ENCODE measurements at regions not wholly inside any gene's neighbourhood (a gene's known extent, or its start where the extent isn't known, plus 50 kb on each side); places are given as distances from the start of the nearest gene placed in this dataset.

DNA sequence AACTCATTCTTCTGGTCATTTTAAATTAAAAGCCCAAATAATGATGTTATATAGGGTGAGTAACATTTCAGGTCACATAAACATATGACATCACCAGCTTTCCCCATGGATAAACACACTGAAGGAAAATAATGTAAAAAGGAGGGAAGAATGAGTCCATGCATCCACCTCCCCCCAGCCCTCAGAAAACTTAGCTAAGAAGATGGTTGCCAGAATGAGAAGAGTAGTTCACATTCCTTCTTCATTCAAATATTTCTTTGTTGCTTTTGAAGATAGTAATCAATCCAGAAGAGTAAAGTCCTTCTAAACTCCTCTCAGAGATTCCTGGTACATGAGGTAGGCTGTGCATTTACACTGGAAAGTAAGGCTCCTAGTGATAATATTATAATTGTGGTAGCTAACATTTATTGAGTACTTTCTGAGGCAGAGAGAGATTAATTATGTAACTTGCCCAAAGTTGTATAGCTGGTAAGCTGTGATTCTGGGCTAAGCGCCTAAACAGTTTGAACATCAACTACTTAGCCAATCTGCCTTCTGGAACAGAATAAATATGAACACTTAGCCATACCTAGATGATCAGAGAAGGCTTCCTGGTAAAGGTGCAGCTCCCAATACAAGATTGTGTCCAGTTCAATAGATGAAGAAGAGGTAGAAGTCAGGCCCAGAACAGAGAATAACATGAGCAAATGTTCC lies 256.7 kb upstream of the FN1 start (continued):
- TF ChIP-seq, protein P1, sequence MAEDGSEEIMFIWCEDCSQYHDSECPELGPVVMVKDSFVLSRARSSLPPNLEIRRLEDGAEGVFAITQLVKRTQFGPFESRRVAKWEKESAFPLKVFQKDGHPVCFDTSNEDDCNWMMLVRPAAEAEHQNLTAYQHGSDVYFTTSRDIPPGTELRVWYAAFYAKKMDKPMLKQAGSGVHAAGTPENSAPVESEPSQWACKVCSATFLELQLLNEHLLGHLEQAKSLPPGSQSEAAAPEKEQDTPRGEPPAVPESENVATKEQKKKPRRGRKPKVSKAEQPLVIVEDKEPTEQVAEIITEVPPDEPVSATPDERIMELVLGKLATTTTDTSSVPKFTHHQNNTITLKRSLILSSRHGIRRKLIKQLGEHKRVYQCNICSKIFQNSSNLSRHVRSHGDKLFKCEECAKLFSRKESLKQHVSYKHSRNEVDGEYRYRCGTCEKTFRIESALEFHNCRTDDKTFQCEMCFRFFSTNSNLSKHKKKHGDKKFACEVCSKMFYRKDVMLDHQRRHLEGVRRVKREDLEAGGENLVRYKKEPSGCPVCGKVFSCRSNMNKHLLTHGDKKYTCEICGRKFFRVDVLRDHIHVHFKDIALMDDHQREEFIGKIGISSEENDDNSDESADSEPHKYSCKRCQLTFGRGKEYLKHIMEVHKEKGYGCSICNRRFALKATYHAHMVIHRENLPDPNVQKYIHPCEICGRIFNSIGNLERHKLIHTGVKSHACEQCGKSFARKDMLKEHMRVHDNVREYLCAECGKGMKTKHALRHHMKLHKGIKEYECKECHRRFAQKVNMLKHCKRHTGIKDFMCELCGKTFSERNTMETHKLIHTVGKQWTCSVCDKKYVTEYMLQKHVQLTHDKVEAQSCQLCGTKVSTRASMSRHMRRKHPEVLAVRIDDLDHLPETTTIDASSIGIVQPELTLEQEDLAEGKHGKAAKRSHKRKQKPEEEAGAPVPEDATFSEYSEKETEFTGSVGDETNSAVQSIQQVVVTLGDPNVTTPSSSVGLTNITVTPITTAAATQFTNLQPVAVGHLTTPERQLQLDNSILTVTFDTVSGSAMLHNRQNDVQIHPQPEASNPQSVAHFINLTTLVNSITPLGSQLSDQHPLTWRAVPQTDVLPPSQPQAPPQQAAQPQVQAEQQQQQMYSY (CRISPR knock-in tag; IDR thresholded peaks at IDR 0.05), result no peak
- peak; percentile 70; the same call in 1 of the 2 replicates for TF ChIP-seq HMG20A (CRISPR knock-in tag; IDR thresholded peaks at IDR 0.05; ENCODE audit: borderline replicate concordance)
- TF ChIP-seq ZNF749 (CRISPR knock-in tag; IDR thresholded peaks at IDR 0.05; ENCODE audit: borderline replicate concordance), result no peak
- no peak for TF ChIP-seq ZBTB7B (CRISPR knock-in tag; IDR thresholded peaks at IDR 0.05)
- TF ChIP-seq KDM5B (CRISPR knock-in tag; IDR thresholded peaks at IDR 0.05; ENCODE audit: borderline replicate concordance), result no peak
- TF ChIP-seq NCOR1 (IDR thresholded peaks at IDR 0.05; ENCODE audit: borderline replicate concordance, low read length), result peak; percentile 61; the same call in 1 of the 2 replicates
- no peak for TF ChIP-seq SNRNP70 (IDR thresholded peaks at IDR 0.05; ENCODE audit: low read depth, low read length)
- no peak for TF ChIP-seq MED8 (CRISPR knock-in tag; IDR thresholded peaks at IDR 0.05; ENCODE audit: insufficient replicate concordance)
- 0 out of 2 replicates have a peak, but pooled peaks have one; percentile 23 for TF ChIP-seq FOSL2 (CRISPR knock-in tag; IDR thresholded peaks at IDR 0.05)
- TF ChIP-seq THAP11 (CRISPR knock-in tag; IDR thresholded peaks at IDR 0.05), result no peak
- no peak for TF ChIP-seq SRF (IDR thresholded peaks at IDR 0.05; ENCODE audit: low read depth, low read length)
- no peak for TF ChIP-seq DR1 (CRISPR knock-in tag; IDR thresholded peaks at IDR 0.05)
- TF ChIP-seq NCOA2 (CRISPR knock-in tag; IDR thresholded peaks at IDR 0.05), result peak; percentile 58; the same call in 1 of the 2 replicates
- TF ChIP-seq, protein P2, sequence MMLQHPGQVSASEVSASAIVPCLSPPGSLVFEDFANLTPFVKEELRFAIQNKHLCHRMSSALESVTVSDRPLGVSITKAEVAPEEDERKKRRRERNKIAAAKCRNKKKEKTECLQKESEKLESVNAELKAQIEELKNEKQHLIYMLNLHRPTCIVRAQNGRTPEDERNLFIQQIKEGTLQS (CRISPR knock-in tag; IDR thresholded peaks at IDR 0.05), result peak; percentile 17; the same call in 1 of the 2 replicates
- TF ChIP-seq ZNF550 (CRISPR knock-in tag; IDR thresholded peaks at IDR 0.05; ENCODE audit: borderline replicate concordance), result no peak
- peak; percentile 83 for TF ChIP-seq NFIC (IDR thresholded peaks at IDR 0.05; ENCODE audit: low read length)
- TF ChIP-seq BCL6 (CRISPR knock-in tag; IDR thresholded peaks at IDR 0.05), result peak; percentile 51; the same call in 1 of the 2 replicates
- TF ChIP-seq ESRRA (CRISPR knock-in tag; IDR thresholded peaks at IDR 0.05; ENCODE audit: low read depth), result no peak
- TF ChIP-seq CENPT (CRISPR knock-in tag; IDR thresholded peaks at IDR 0.05; ENCODE audit: low read depth), result no peak
- TF ChIP-seq, protein P3, sequence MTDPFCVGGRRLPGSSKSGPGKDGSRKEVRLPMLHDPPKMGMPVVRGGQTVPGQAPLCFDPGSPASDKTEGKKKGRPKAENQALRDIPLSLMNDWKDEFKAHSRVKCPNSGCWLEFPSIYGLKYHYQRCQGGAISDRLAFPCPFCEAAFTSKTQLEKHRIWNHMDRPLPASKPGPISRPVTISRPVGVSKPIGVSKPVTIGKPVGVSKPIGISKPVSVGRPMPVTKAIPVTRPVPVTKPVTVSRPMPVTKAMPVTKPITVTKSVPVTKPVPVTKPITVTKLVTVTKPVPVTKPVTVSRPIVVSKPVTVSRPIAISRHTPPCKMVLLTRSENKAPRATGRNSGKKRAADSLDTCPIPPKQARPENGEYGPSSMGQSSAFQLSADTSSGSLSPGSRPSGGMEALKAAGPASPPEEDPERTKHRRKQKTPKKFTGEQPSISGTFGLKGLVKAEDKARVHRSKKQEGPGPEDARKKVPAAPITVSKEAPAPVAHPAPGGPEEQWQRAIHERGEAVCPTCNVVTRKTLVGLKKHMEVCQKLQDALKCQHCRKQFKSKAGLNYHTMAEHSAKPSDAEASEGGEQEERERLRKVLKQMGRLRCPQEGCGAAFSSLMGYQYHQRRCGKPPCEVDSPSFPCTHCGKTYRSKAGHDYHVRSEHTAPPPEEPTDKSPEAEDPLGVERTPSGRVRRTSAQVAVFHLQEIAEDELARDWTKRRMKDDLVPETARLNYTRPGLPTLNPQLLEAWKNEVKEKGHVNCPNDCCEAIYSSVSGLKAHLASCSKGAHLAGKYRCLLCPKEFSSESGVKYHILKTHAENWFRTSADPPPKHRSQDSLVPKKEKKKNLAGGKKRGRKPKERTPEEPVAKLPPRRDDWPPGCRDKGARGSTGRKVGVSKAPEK (CRISPR knock-in tag; IDR thresholded peaks at IDR 0.05; ENCODE audit: borderline replicate concordance), result no peak
- TF ChIP-seq, protein P4, sequence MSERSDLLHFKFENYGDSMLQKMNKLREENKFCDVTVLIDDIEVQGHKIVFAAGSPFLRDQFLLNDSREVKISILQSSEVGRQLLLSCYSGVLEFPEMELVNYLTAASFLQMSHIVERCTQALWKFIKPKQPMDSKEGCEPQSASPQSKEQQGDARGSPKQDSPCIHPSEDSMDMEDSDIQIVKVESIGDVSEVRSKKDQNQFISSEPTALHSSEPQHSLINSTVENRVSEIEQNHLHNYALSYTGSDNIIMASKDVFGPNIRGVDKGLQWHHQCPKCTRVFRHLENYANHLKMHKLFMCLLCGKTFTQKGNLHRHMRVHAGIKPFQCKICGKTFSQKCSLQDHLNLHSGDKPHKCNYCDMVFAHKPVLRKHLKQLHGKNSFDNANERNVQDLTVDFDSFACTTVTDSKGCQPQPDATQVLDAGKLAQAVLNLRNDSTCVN (CRISPR knock-in tag; IDR thresholded peaks at IDR 0.05; ENCODE audit: borderline replicate concordance), result no peak
- TF ChIP-seq NR2F6 (IDR thresholded peaks at IDR 0.05), result 0 out of 2 replicates have a peak, but pooled peaks have one; percentile 7
- 0 out of 2 replicates have a peak, but pooled peaks have one; percentile 16 for TF ChIP-seq NR2F6 (CRISPR knock-in tag; IDR thresholded peaks at IDR 0.05)
- no peak for TF ChIP-seq ZNF205 (CRISPR knock-in tag; IDR thresholded peaks at IDR 0.05)

Measured in HepG2 (cell line).